SU-DHL-6 (cell line): ENCODE measurements at regions not wholly inside any gene's neighbourhood (a gene's known extent, or its start where the extent isn't known, plus 50 kb on each side); places are given as distances from the start of the nearest gene placed in this dataset.

Source experiments
- H2AFZ ChIP-seq: fragments of 200-600 bp; sonication (generic); 2 replicates; pipeline ENCODE4 v1.6.1; 2014; ENCODE audit warnings: low read depth, mild to moderate bottlenecking, moderate library complexity, mixed read lengths, antibody characterized with exemption, low read length; ENCODE audit not compliant: severe bottlenecking
- H3F3A ChIP-seq: fragments of 200-600 bp; shearing (Covaris generic); 2 replicates; pipeline ENCODE4 v1.6.0; 2016; ENCODE audit warnings: antibody characterized with exemption, mild to moderate bottlenecking; ENCODE audit not compliant: insufficient read depth
- H3K27ac ChIP-seq: fragments of 200-600 bp; sonication (generic); 2 replicates; pipeline ENCODE4 v1.5.1; 2016; ENCODE audit warnings: low read depth, mild to moderate bottlenecking, low read length, moderate library complexity, mixed read lengths
- H3K27me3 ChIP-seq: fragments of 200-600 bp; sonication (generic), shearing (Covaris generic); 2 replicates; pipeline ENCODE4 v1.6.0; 2014; ENCODE audit warnings: mild to moderate bottlenecking, low read length
- H3K36me3 ChIP-seq: fragments of 200-600 bp; sonication (generic); 2 replicates; pipeline ENCODE4 v1.6.1; 2014; ENCODE audit warnings: mild to moderate bottlenecking, low read length, mixed read lengths
- H3K4me2 ChIP-seq: fragments of 300-600, 200-600 bp; shearing (Covaris generic), sonication (generic); 2 replicates; pipeline ENCODE4 v1.6.0; 2014; ENCODE audit warnings: low read length, low read depth, mild to moderate bottlenecking; ENCODE audit not compliant: poor library complexity, severe bottlenecking
- H3K4me3 ChIP-seq: fragments of 200-600 bp; sonication (generic); 2 replicates; pipeline ENCODE4 v1.5.1; 2014; ENCODE audit warnings: antibody characterized with exemption, low read length, mild to moderate bottlenecking, mixed read lengths; ENCODE audit not compliant: insufficient read depth, poor library complexity, severe bottlenecking
- H3K79me2 ChIP-seq: fragments of 200-600 bp; sonication (generic); 2 replicates; pipeline ENCODE4 v1.6.1; 2014; ENCODE audit warnings: mild to moderate bottlenecking, low read length, moderate library complexity; ENCODE audit not compliant: insufficient read depth
- H3K9ac ChIP-seq: fragments of 200-600 bp; sonication (generic); 2 replicates; pipeline ENCODE4 v1.7.0; 2014; ENCODE audit warnings: mild to moderate bottlenecking, low read length
- H3K9me2 ChIP-seq: fragments of 200-600 bp; sonication (generic); replicated peaks from 2 replicates; pipeline ENCODE4 v1.6.1; 2014; ENCODE audit warnings: low read length; ENCODE audit not compliant: insufficient read depth
- H3K9me3 ChIP-seq: fragments of 200-600 bp; sonication (generic); 2 replicates; pipeline ENCODE4 v1.6.1; 2014; ENCODE audit warnings: low read length, mixed read lengths; ENCODE audit not compliant: insufficient read depth
- H4K20me1 ChIP-seq: fragments of 200-600 bp; sonication (generic); 2 replicates; pipeline ENCODE4 v1.6.1; 2014; ENCODE audit warnings: low read depth, mild to moderate bottlenecking, antibody characterized with exemption, low read length, moderate library complexity, mixed read lengths
- EZH2phosphoT487 ChIP-seq: fragments of 200-600 bp; sonication (generic), shearing (Covaris generic); conservative IDR thresholded peaks from 2 replicates; pipeline ENCODE4 v1.6.1; 2018; ENCODE audit warnings: mild to moderate bottlenecking, antibody characterized with exemption, low read length, moderate library complexity, mixed read lengths
- TF ChIP-seq, protein P1 (sequence below): fragments of 200-600 bp; sonication (generic); IDR thresholded peaks from one replicate; pipeline ENCODE4 v1.5.1; 2017; ENCODE audit warnings: antibody characterized with exemption, mild to moderate bottlenecking, low read length, moderate library complexity; ENCODE audit not compliant: insufficient read depth, poor library complexity, severe bottlenecking

DNA sequence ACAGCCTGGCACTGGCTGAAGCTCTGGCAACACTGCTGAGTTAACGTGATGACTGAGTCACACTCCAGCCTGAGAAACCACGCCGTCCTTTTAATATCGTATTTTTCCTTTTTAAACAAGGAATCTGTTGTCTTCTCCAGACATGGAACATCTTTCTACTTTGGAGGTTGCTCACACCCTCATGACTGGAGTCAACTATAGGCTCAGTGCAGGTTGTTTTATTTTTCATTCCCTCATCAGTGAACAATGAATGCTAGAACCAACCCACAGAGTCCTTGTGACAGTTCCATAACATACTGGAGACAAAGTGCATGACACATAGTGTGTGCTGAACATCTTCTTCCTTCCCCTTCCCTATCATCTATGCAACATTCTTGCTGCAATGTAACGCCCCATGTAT is 76.8 kb upstream of the CPEB2 start:
- Histone ChIP-seq H3F3A (no peaks in the 10 kb centered on the region), H3K9me3 (no peaks in the 10 kb centered on the region), H4K20me1 (no peaks in the 10 kb centered on the region), H3K79me2 (no peaks in the 10 kb centered on the region), H3K9me2 (no peaks in the 10 kb centered on the region), H3K9ac (no peak overlapping the region), H3K4me3 (no peak overlapping the region), H2AFZ (no peak overlapping the region), H3K27ac (no peak overlapping the region), H3K36me3 (no peaks in the 10 kb centered on the region), H3K27me3 (no peaks in the 10 kb centered on the region), H3K4me2 (no peak overlapping the region)
- no peak for TF ChIP-seq EZH2phosphoT487
- TF ChIP-seq, protein P1, sequence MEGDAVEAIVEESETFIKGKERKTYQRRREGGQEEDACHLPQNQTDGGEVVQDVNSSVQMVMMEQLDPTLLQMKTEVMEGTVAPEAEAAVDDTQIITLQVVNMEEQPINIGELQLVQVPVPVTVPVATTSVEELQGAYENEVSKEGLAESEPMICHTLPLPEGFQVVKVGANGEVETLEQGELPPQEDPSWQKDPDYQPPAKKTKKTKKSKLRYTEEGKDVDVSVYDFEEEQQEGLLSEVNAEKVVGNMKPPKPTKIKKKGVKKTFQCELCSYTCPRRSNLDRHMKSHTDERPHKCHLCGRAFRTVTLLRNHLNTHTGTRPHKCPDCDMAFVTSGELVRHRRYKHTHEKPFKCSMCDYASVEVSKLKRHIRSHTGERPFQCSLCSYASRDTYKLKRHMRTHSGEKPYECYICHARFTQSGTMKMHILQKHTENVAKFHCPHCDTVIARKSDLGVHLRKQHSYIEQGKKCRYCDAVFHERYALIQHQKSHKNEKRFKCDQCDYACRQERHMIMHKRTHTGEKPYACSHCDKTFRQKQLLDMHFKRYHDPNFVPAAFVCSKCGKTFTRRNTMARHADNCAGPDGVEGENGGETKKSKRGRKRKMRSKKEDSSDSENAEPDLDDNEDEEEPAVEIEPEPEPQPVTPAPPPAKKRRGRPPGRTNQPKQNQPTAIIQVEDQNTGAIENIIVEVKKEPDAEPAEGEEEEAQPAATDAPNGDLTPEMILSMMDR, result no peak

DNA sequence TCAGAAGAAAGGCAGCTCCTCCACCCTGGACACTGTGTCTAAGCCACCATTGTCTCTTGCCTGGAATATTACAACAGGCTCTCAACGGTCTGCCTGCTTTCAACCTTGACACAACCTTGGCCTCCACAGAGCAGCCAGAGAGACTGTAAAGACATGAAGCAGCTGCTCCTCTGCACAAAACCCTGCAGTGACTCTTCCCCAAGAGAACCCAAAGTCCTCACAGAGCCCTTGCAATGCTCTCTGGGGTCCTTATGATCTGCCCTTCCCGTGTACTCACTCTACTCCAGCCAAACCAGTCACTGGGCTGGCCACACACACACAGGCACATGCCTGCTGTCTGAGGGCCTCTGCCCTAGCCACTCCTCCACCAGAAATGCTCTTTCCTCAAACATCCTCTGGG is 75.9 kb upstream of the CPEB2 start:
- Histone ChIP-seq H3K4me3 (no peak overlapping the region), H3K27ac (no peak overlapping the region), H3K36me3 (no peaks in the 10 kb centered on the region), H3K79me2 (no peaks in the 10 kb centered on the region), H3K9ac (no peak overlapping the region), H3K27me3 (no peaks in the 10 kb centered on the region), H3K4me2 (no peak overlapping the region), H3F3A (no peaks in the 10 kb centered on the region), H3K9me3 (no peaks in the 10 kb centered on the region), H4K20me1 (no peaks in the 10 kb centered on the region), H3K9me2 (no peaks in the 10 kb centered on the region), H2AFZ (no peak overlapping the region)
- TF ChIP-seq, protein P1, result no peak
- TF ChIP-seq EZH2phosphoT487, result no peak

DNA sequence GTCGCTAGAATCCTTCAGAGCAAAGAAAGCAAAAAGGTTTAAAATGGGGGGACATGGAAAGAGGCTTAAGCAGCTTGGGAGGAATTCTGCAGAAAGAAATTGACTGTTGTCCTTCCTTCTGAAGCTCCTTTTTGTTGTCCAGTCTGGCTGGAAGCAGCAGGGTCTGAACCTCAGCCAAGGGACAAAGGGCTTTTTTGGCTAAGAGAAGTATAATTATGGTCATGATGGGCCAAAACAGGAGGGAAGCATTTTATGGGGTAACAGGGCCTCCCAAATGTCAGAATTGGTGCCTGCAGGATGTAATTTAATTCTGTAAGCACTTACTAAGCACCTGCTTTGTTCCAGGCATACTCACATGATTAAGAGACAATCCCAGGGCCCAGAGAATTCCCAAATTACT is 74.2 kb upstream of the CPEB2 start:
- H3K79me2 ChIP-seq, result no peaks in the 10 kb centered on the region
- TF ChIP-seq, protein P1, result no peak
- TF ChIP-seq EZH2phosphoT487, result no peak
- H2AFZ ChIP-seq, result no peak overlapping the region
- no peaks in the 10 kb centered on the region for H4K20me1 ChIP-seq
- no peaks in the 10 kb centered on the region for H3K9me2 ChIP-seq
- no peaks in the 10 kb centered on the region for H3K27me3 ChIP-seq
- H3F3A ChIP-seq, result no peaks in the 10 kb centered on the region
- no peaks in the 10 kb centered on the region for H3K36me3 ChIP-seq
- H3K9ac ChIP-seq, result no peak overlapping the region
- no peak overlapping the region for H3K4me3 ChIP-seq
- no peak overlapping the region for H3K4me2 ChIP-seq
- no peaks in the 10 kb centered on the region for H3K9me3 ChIP-seq
- no peak overlapping the region for H3K27ac ChIP-seq

DNA sequence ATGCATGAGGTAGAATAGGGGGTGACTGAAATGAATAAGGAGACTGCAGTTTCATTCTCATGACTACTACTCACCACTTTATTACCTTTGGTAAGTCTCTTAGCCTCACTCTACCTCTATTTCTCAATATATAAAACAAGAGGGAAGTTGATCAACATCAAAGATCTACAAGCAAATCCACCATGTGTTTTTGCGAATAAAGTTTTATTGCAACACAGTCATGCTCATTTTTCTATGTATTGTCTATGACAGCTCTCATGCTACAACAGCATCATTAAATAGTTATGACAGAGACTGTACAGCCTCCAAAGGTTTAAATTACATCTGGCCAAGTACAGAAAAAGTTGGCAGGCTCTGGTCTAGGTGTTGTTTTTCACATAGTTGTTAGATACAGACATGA is 72.6 kb upstream of the CPEB2 start:
- Histone ChIP-seq H3K9ac (no peak overlapping the region), H3K27me3 (no peaks in the 10 kb centered on the region), H3K4me3 (no peak overlapping the region), H3K27ac (no peak overlapping the region), H3K79me2 (no peaks in the 10 kb centered on the region), H3K36me3 (no peaks in the 10 kb centered on the region), H2AFZ (no peak overlapping the region), H4K20me1 (no peaks in the 10 kb centered on the region), H3F3A (no peaks in the 10 kb centered on the region), H3K4me2 (no peak overlapping the region), H3K9me2 (no peaks in the 10 kb centered on the region), H3K9me3 (no peaks in the 10 kb centered on the region)
- TF ChIP-seq EZH2phosphoT487, result no peak
- TF ChIP-seq, protein P1, result no peak
